Vagina (tissue), 2 donors: ENCODE measurements at regions not wholly inside any gene's neighbourhood (a gene's known extent, or its start where the extent isn't known, plus 50 kb on each side); places are given as distances from the start of the nearest gene placed in this dataset.

Experiments used
- DNase-seq, 2 donors: peaks; one replicate each; pipeline ENCODE4 v3.0.0-alpha.2; 2017; ENCODE audit errors: extremely low spot score in 2 of 2
- H3K27ac ChIP-seq: fragments of 200-600 bp; sonication (generic); one replicate; pipeline ENCODE4 v1.5.1; 2019
- H3K27me3 ChIP-seq: fragments of 200-600 bp; sonication (generic); one replicate; pipeline ENCODE4 v1.5.1; 2019
- H3K36me3 ChIP-seq, 2 donors: fragments of 200-600 bp; sonication (generic); one replicate each; pipeline ENCODE4 v1.5.1; 2017 to 2019
- H3K4me1 ChIP-seq: fragments of 200-600 bp; sonication (generic); one replicate; pipeline ENCODE4 v1.5.1; 2019
- H3K4me3 ChIP-seq, 2 donors: fragments of 200-600 bp; sonication (generic); 1 replicate in 1 of 2; 2 replicates in 1 of 2; pipeline ENCODE4 v1.5.1; 2016 to 2019
- H3K9me3 ChIP-seq: fragments of 200-600 bp; sonication (generic); one replicate; pipeline ENCODE4 v1.5.1; 2019
- CTCF ChIP-seq, 3 experiments: fragments of 450-650 bp in 2 of 3; fragments of 200-600 bp in 1 of 3; sonication (generic) in 1 of 3; IDR thresholded peaks; one replicate each; pipeline ENCODE4 v1.5.1; 2017 to 2019; ENCODE audit warnings: antibody characterized with exemption in 3 of 3, mild to moderate bottlenecking in 2 of 3, moderate library complexity in 2 of 3
- POLR2A ChIP-seq, 2 donors: fragments of 450-650 bp; IDR thresholded peaks; one replicate each; pipeline ENCODE4 v1.6.1; 2017; ENCODE audit warnings: antibody characterized with exemption in 2 of 2, mild to moderate bottlenecking in 2 of 2, moderate library complexity in 2 of 2
- POLR2AphosphoS5 ChIP-seq, 2 donors: sonication (generic); formaldehyde crosslinking; IDR thresholded peaks; one replicate each; pipeline ENCODE4 v1.9.0; 2017; ENCODE audit warnings: antibody characterized with exemption in 2 of 2, mild to moderate bottlenecking in 2 of 2, low read depth in 1 of 2; ENCODE audit not compliant: insufficient read depth in 1 of 2
- intact Hi-C: fragments of 100-400 bp; cut with DNase I; formaldehyde crosslinking; loops from one replicate; pipeline ENCODE4 v1.15.1; 2023

GRCh38 chr15:95825208-95825607, 505.3 kb upstream of the NR2F2 start:
- no peaks in the 10 kb centered on the region for H3K4me1 ChIP-seq
- H3K36me3 ChIP-seq, result no peaks in the 10 kb centered on the region
- H3K4me3 ChIP-seq, result no peak overlapping the region
- DNase-seq, result no peak
- no peak overlapping the region for H3K27ac ChIP-seq
- TF ChIP-seq POLR2A (IDR thresholded peaks at IDR 0.05) (no peak), POLR2AphosphoS5 (IDR thresholded peaks at IDR 0.05; ENCODE audit: insufficient read depth in 1 of 2, low read depth in 1 of 2) (no peak), CTCF (IDR thresholded peaks at IDR 0.05) (no peak)
- no peaks in the 10 kb centered on the region for H3K27me3 ChIP-seq
- no peaks in the 10 kb centered on the region for H3K9me3 ChIP-seq
- intact Hi-C loops, result no loop called here

- no peaks in the 10 kb centered on the region for H3K36me3 ChIP-seq
- H3K4me1 ChIP-seq, result no peaks in the 10 kb centered on the region
- no peak overlapping the region for H3K27ac ChIP-seq
- no peak overlapping the region for H3K4me3 ChIP-seq
- no peaks in the 10 kb centered on the region for H3K9me3 ChIP-seq
- intact Hi-C loops, result no loop called here
- H3K27me3 ChIP-seq, result no peaks in the 10 kb centered on the region
- no peak for TF ChIP-seq POLR2AphosphoS5 (IDR thresholded peaks at IDR 0.05; ENCODE audit: insufficient read depth in 1 of 2, low read depth in 1 of 2)
- DNase-seq, result no peak
Observed at GRCh38 chr15:95825671-95826411, 504.7 kb upstream of the NR2F2 start.

GRCh38 chr15:95826412-95827195, 503.9 kb upstream of the NR2F2 start:
- no peaks in the 10 kb centered on the region for H3K4me1 ChIP-seq

GRCh38 chr15:95829062-95829461, 501.4 kb upstream of the NR2F2 start:
- Histone ChIP-seq H3K27ac (no peak overlapping the region), H3K4me3 (no peak overlapping the region), H3K4me1 (no peaks in the 10 kb centered on the region), H3K36me3 (no peaks in the 10 kb centered on the region), H3K9me3 (no peaks in the 10 kb centered on the region), H3K27me3 (no peaks in the 10 kb centered on the region)
- TF ChIP-seq POLR2AphosphoS5 (IDR thresholded peaks at IDR 0.05; ENCODE audit: insufficient read depth in 1 of 2, low read depth in 1 of 2), result no peak
- intact Hi-C loops, result no loop called here
- no peak for DNase-seq

More at GRCh38 chr15:95826412-95827195, 503.9 kb upstream of the NR2F2 start:
- Histone ChIP-seq H3K9me3 (no peaks in the 10 kb centered on the region), H3K36me3 (no peaks in the 10 kb centered on the region), H3K27me3 (no peaks in the 10 kb centered on the region), H3K27ac (no peak overlapping the region), H3K4me3 (no peak overlapping the region)
- no peak for DNase-seq
- intact Hi-C loops, result no loop called here
- TF ChIP-seq CTCF (IDR thresholded peaks at IDR 0.05), result no peak
- no peak for TF ChIP-seq POLR2AphosphoS5 (IDR thresholded peaks at IDR 0.05; ENCODE audit: insufficient read depth in 1 of 2, low read depth in 1 of 2)
- TF ChIP-seq POLR2A (IDR thresholded peaks at IDR 0.05), result no peak

GRCh38 chr15:95830281-95830680, 500.2 kb upstream of the NR2F2 start:
- no peak for DNase-seq
- Histone ChIP-seq H3K4me1 (no peaks in the 10 kb centered on the region), H3K36me3 (no peaks in the 10 kb centered on the region), H3K4me3 (no peak overlapping the region), H3K27me3 (no peaks in the 10 kb centered on the region), H3K27ac (no peak overlapping the region), H3K9me3 (no peaks in the 10 kb centered on the region)
- intact Hi-C loops, result no loop called here
- TF ChIP-seq POLR2AphosphoS5 (IDR thresholded peaks at IDR 0.05; ENCODE audit: insufficient read depth in 1 of 2, low read depth in 1 of 2) (no peak), CTCF (IDR thresholded peaks at IDR 0.05) (no peak), POLR2A (IDR thresholded peaks at IDR 0.05) (no peak)

GRCh38 chr15:95832668-95833067, 497.8 kb upstream of the NR2F2 start:
- no peaks in the 10 kb centered on the region for H3K9me3 ChIP-seq
- H3K4me1 ChIP-seq, result no peaks in the 10 kb centered on the region
- H3K27me3 ChIP-seq, result no peaks in the 10 kb centered on the region
- H3K36me3 ChIP-seq, result no peaks in the 10 kb centered on the region
- no peak overlapping the region for H3K4me3 ChIP-seq
- intact Hi-C loops, result no loop called here
- H3K27ac ChIP-seq, result no peak overlapping the region
- DNase-seq, result no peak
- TF ChIP-seq POLR2A (IDR thresholded peaks at IDR 0.05) (no peak), CTCF (IDR thresholded peaks at IDR 0.05) (no peak), POLR2AphosphoS5 (IDR thresholded peaks at IDR 0.05; ENCODE audit: insufficient read depth in 1 of 2, low read depth in 1 of 2) (no peak)
